Colonic mucosa (tissue), 4 donors: ENCODE measurements at regions not wholly inside any gene's neighbourhood (a gene's known extent, or its start where the extent isn't known, plus 50 kb on each side); places are given as distances from the start of the nearest gene placed in this dataset.

Experiments
- DNase-seq: peaks from one replicate; pipeline ENCODE4 v3.0.0-alpha.2; 2020
- H3K27ac ChIP-seq: fragments of 200-600 bp; one replicate; pipeline ENCODE4 v1.8.0; 2021
- H3K27me3 ChIP-seq: fragments of 200-600 bp; one replicate; pipeline ENCODE4 v1.8.0; 2021
- H3K36me3 ChIP-seq: fragments of 200-600 bp; one replicate; pipeline ENCODE4 v1.8.0; 2021
- H3K4me1 ChIP-seq: fragments of 200-600 bp; one replicate; pipeline ENCODE4 v1.8.0; 2021; ENCODE audit warnings: mild to moderate bottlenecking
- H3K4me3 ChIP-seq: fragments of 200-600 bp; one replicate; pipeline ENCODE4 v1.8.0; 2021
- H3K9ac ChIP-seq, 2 donors: one replicate each; pipeline ENCODE4 v1.7.0; 2013; ENCODE audit warnings: control low read depth in 2 of 2, low read depth in 2 of 2, low read length in 2 of 2
- H3K9me3 ChIP-seq: fragments of 200-600 bp; one replicate; pipeline ENCODE4 v1.8.0; 2021
- CTCF ChIP-seq: fragments of 200-600 bp; IDR thresholded peaks from one replicate; pipeline ENCODE4 v1.8.0; 2022; ENCODE audit warnings: antibody characterized with exemption, mild to moderate bottlenecking
- intact Hi-C: fragments of 100-400 bp; cut with DNase I; formaldehyde crosslinking; loops from one replicate; pipeline ENCODE4 v1.14.1; 2022
- donor health status: healthy.
- donor health status: DM: no; HTN: no; CAD: no.
- donor health status: DM: no; HTN: no; CAD: no.

GRCh38 chr10:78458983-78459638, 425.4 kb downstream of the RPS24 start:
- Histone ChIP-seq H3K27ac (no peak overlapping the region), H3K4me3 (no peak overlapping the region), H3K4me1 (no peaks in the 10 kb centered on the region), H3K9ac (no peak overlapping the region), H3K27me3 (no peaks in the 10 kb centered on the region), H3K36me3 (no peaks in the 10 kb centered on the region), H3K9me3 (no peaks in the 10 kb centered on the region)
- no peak for TF ChIP-seq CTCF
- no peak for DNase-seq
- intact Hi-C loops, result no loop called here

- no peak for DNase-seq
- Histone ChIP-seq H3K27me3 (no peaks in the 10 kb centered on the region), H3K36me3 (no peaks in the 10 kb centered on the region), H3K9ac (no peak overlapping the region), H3K4me3 (no peak overlapping the region), H3K9me3 (no peaks in the 10 kb centered on the region), H3K4me1 (no peaks in the 10 kb centered on the region), H3K27ac (no peak overlapping the region)
- no peak for TF ChIP-seq CTCF
- intact Hi-C loops, result no loop called here
Observed at GRCh38 chr10:78459639-78460037, 426.0 kb downstream of the RPS24 start.

- Histone ChIP-seq H3K27ac (no peak overlapping the region), H3K4me1 (no peaks in the 10 kb centered on the region), H3K9me3 (no peaks in the 10 kb centered on the region), H3K9ac (no peak overlapping the region), H3K36me3 (no peaks in the 10 kb centered on the region), H3K4me3 (no peak overlapping the region), H3K27me3 (no peaks in the 10 kb centered on the region)
- intact Hi-C loops, result no loop called here
- no peak for DNase-seq
- TF ChIP-seq CTCF, result no peak
Observed at GRCh38 chr10:78460204-78460603, 426.5 kb downstream of the RPS24 start.

GRCh38 chr10:78461333-78461732, 427.7 kb downstream of the RPS24 start:
- H3K4me3 ChIP-seq, result no peak overlapping the region
- no peaks in the 10 kb centered on the region for H3K36me3 ChIP-seq
- no peaks in the 10 kb centered on the region for H3K27me3 ChIP-seq
- no peak for DNase-seq
- no peak overlapping the region for H3K9ac ChIP-seq
- no peaks in the 10 kb centered on the region for H3K9me3 ChIP-seq
- H3K27ac ChIP-seq, result no peak overlapping the region
- intact Hi-C loops, result no loop called here
- TF ChIP-seq CTCF, result no peak
- no peaks in the 10 kb centered on the region for H3K4me1 ChIP-seq

- Histone ChIP-seq H3K9me3 (no peaks in the 10 kb centered on the region), H3K4me3 (no peak overlapping the region), H3K27ac (no peak overlapping the region), H3K4me1 (no peaks in the 10 kb centered on the region), H3K27me3 (no peaks in the 10 kb centered on the region), H3K9ac (no peak overlapping the region), H3K36me3 (no peaks in the 10 kb centered on the region)
- intact Hi-C loops, result no loop called here
- TF ChIP-seq CTCF, result no peak
- DNase-seq, result no peak
Observed at GRCh38 chr10:78462176-78462575, 428.5 kb downstream of the RPS24 start.
